Ovary (tissue), 7 donors: ENCODE measurements at regions not wholly inside any gene's neighbourhood (a gene's known extent, or its start where the extent isn't known, plus 50 kb on each side); places are given as distances from the start of the nearest gene placed in this dataset.

Source experiments
- DNase-seq, 5 donors: peaks; one replicate each; pipeline ENCODE4 v3.0.0-alpha.2; 2019 to 2020
- H3K27ac ChIP-seq, 2 donors: fragments of 200-600 bp; one replicate each; pipeline versions ENCODE4 v1.5.1 to v1.8.0; 2019 to 2022
- H3K27me3 ChIP-seq: fragments of 200-600 bp; one replicate; pipeline ENCODE4 v1.8.0; 2022
- H3K36me3 ChIP-seq: fragments of 200-600 bp; sonication (generic); one replicate; pipeline ENCODE4 v1.5.1; 2019
- H3K4me1 ChIP-seq: one replicate; pipeline ENCODE4 v1.8.1; 2013; ENCODE audit warnings: mild to moderate bottlenecking, moderate library complexity; ENCODE audit not compliant: insufficient read depth
- H3K4me3 ChIP-seq: fragments of 200-600 bp; sonication (generic); one replicate; pipeline ENCODE4 v1.5.1; 2017
- H3K9me3 ChIP-seq, 2 donors: fragments of 200-600 bp in 1 of 2; sonication (generic) in 1 of 2; one replicate each; pipeline versions ENCODE4 v1.5.1 to v1.8.1; 2013 to 2019; ENCODE audit warnings: mild to moderate bottlenecking in 1 of 2, moderate library complexity in 1 of 2
- EP300 ChIP-seq: sonication (generic); formaldehyde crosslinking; IDR thresholded peaks from one replicate; pipeline ENCODE4 v1.6.1; 2017; ENCODE audit warnings: antibody characterized with exemption
- POLR2A ChIP-seq: fragments of 450-650 bp; IDR thresholded peaks from one replicate; pipeline ENCODE4 v1.6.1; 2017; ENCODE audit warnings: antibody characterized with exemption, mild to moderate bottlenecking, moderate library complexity
- WGBS, 3 donors: extraction: QIAGEN DNeasy Blood & Tissue Kit in 1 of 3; methylation state at CpG; one replicate each; pipeline versions ENCODE4 v1.1.5 to v1.1.7; 2013 to 2017; 5-methylcytosine and 5-hydroxymethylcytosine counted together
- intact Hi-C, 4 donors: fragments of 100-400 bp; cut with DNase I; formaldehyde crosslinking; loops; one replicate each; pipeline versions ENCODE4 v1.11.0 to v1.15.1; 2022 to 2023
- TF ChIP-seq, protein P1 (sequence below), 3 donors: fragments of 450-650 bp in 2 of 3; fragments of 200-600 bp in 1 of 3; IDR thresholded peaks; one replicate each; pipeline versions ENCODE4 v1.5.1 to v1.8.0; 2016 to 2022; ENCODE audit warnings: antibody characterized with exemption in 3 of 3, mild to moderate bottlenecking in 1 of 3
- donor health status: DM: no; HTN: no; CAD: no; lungs with moderate emphysema.
- donor health status: DM: no; HTN: no; CAD: no.
- donor health status: Bipolar disorder and iron deficiency.
- donor health status: DM: no; HTN: no; CAD: no.
- donor health status: DM: yes; HTN: yes; CAD: no.

DNA sequence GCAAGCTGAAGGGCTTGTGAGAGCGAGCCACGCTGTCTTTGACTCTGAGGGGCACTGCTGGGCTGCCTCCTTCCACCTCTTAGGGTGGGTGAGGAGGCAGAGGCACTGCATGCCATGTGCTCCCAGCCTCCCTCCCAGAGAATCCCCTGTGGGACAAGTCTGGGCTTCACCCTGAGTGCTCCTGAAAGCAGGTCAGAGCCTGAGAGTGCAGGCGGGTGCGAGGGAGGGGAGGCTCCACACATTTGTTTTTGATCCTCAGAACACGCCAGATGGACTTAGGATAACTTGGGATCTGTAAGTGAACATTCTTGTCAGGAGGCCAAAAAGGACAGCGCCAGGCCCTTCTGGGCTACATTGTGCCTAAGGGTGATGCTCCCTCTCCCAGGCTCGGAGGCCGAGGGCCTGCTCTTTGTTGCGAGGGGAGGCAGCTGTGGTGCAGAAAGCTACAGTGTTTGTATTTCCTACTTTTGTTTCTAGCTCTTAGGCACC, 155.4 kb downstream of the TMX1 start:
- no peaks in the 10 kb centered on the region for H3K27me3 ChIP-seq
- H3K4me1 ChIP-seq = peaks cover 11% of the 10 kb centered on the region
- no peaks in the 10 kb centered on the region for H3K36me3 ChIP-seq
- peak; percentile 26 to 71 (median 45) for DNase-seq
- intact Hi-C loops = no loop called here
- H3K9me3 ChIP-seq = no peaks in the 10 kb centered on the region
- TF ChIP-seq, protein P1, sequence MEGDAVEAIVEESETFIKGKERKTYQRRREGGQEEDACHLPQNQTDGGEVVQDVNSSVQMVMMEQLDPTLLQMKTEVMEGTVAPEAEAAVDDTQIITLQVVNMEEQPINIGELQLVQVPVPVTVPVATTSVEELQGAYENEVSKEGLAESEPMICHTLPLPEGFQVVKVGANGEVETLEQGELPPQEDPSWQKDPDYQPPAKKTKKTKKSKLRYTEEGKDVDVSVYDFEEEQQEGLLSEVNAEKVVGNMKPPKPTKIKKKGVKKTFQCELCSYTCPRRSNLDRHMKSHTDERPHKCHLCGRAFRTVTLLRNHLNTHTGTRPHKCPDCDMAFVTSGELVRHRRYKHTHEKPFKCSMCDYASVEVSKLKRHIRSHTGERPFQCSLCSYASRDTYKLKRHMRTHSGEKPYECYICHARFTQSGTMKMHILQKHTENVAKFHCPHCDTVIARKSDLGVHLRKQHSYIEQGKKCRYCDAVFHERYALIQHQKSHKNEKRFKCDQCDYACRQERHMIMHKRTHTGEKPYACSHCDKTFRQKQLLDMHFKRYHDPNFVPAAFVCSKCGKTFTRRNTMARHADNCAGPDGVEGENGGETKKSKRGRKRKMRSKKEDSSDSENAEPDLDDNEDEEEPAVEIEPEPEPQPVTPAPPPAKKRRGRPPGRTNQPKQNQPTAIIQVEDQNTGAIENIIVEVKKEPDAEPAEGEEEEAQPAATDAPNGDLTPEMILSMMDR (IDR thresholded peaks at IDR 0.05) = no peak
- TF ChIP-seq EP300 = no peak
- no peak for TF ChIP-seq POLR2A
- WGBS, 3 donors = 13 to 30% (median 14%) methylated on average over 9 of the region's 9 CpGs
- H3K27ac ChIP-seq = peak overlapping the region; percentile 49 to 73
- no peak overlapping the region for H3K4me3 ChIP-seq

DNA sequence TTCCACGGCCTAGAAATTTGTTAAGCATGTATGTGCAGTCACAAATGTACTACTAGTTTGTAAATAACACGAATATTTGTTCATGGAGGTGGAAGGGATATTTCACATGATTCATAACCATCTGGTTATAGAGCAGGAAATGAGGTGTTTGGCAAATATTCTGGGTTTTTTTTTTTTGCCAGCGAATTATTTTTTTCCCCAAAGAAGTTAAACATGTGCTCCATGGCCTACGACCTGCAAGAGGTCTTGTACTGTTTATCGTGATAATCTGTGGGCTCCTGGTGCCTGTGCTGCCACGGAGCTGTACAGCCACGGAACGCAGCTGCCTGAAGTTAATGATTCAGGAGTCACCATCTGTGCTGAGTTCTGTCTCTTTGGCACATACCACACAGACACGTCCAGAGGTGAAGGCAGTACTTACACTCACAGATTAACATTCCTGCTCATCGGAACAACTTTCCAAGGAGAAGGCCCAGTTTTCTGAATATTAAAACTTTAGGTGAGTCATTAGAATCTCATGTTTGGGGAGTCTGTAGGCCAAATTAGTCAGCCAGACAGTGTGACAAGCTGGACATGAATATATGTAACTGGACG, 156.3 kb downstream of the TMX1 start:
- Histone ChIP-seq H3K27ac (peak overlapping the region in 1 of 2 donors; percentile 73), H3K27me3 (no peaks in the 10 kb centered on the region), H3K9me3 (no peaks in the 10 kb centered on the region), H3K4me3 (no peak overlapping the region), H3K4me1 (peaks cover 11% of the 10 kb centered on the region), H3K36me3 (no peaks in the 10 kb centered on the region)
- intact Hi-C loops = no loop called here
- 14 to 24% (median 16%) methylated on average over 11 of the region's 11 CpGs for WGBS, 3 donors
- DNase-seq = peak; percentile 30 to 51 (median 38)
- TF ChIP-seq, protein P1 (IDR thresholded peaks at IDR 0.05) = no peak
- TF ChIP-seq POLR2A (no peak), EP300 (no peak)

DNA sequence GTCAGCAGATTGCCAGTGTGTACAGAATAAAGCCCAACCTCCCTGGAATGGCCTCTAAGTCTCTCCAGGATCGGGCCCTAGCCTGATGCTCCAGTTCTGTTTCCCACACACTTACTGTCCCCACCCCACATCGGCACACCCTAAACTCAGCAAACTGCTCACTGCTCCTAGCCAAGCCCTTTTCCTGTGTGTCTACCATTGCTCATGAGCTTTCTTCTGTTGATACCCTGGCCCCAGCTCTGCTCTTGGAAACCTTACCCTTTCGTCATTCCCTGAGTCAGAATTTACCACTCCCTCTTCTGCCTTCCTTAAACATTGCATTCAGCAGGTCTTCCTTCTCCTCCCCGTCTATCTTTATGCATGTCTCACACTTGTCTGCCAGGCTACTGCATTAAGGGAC, 158.9 kb downstream of the TMX1 start:
- intact Hi-C loops = no loop called here
- no peaks in the 10 kb centered on the region for H3K9me3 ChIP-seq
- H3K27me3 ChIP-seq = no peaks in the 10 kb centered on the region
- WGBS, 3 donors = 90 to 92% (median 92%) methylated on average over 4 of the region's 4 CpGs
- no peak overlapping the region for H3K27ac ChIP-seq
- no peaks in the 10 kb centered on the region for H3K36me3 ChIP-seq
- TF ChIP-seq POLR2A (no peak), EP300 (no peak)
- TF ChIP-seq, protein P1 (IDR thresholded peaks at IDR 0.05) = no peak
- no peak for DNase-seq
- no peak overlapping the region for H3K4me3 ChIP-seq
- H3K4me1 ChIP-seq = peaks cover 17% of the 10 kb centered on the region

DNA sequence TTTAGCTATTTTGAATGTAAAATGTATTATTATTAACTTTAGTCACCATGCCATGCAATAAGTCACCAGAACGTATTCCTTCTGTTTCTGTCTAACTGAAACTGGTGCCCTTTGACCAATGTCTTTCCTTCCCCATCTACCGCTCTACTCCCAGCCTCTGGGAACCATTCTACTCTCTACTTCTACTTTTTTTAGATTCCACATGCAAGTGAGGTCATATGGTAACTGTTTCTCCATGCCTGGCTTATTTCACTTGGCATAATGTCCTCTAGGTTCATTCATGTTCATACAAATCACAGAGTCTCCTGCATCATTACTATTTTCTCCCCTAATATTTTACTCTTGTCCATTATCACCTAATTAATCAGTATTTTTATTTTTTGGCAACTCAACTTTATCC, 160.1 kb downstream of the TMX1 start:
- 82 to 93% (median 86%) methylated on average over 2 of the region's 2 CpGs for WGBS, 3 donors
- TF ChIP-seq POLR2A (no peak), EP300 (no peak)
- TF ChIP-seq, protein P1 (IDR thresholded peaks at IDR 0.05) = no peak

More for the DNA sequence above, 160.1 kb downstream of the TMX1 start:
- Histone ChIP-seq H3K27ac (no peak overlapping the region), H3K36me3 (no peaks in the 10 kb centered on the region), H3K4me1 (peaks cover 12% of the 10 kb centered on the region), H3K9me3 (no peaks in the 10 kb centered on the region), H3K27me3 (no peaks in the 10 kb centered on the region), H3K4me3 (no peak overlapping the region)
- intact Hi-C loops = no loop called here
- DNase-seq = no peak
